SU-DHL-6 (cell line): ENCODE measurements at regions not wholly inside any gene's neighbourhood (a gene's known extent, or its start where the extent isn't known, plus 50 kb on each side); places are given as distances from the start of the nearest gene placed in this dataset.

Source experiments
- H2AFZ ChIP-seq: fragments of 200-600 bp; sonication (generic); 2 replicates; pipeline ENCODE4 v1.6.1; 2014; ENCODE audit warnings: low read depth, mild to moderate bottlenecking, moderate library complexity, mixed read lengths, antibody characterized with exemption, low read length; ENCODE audit not compliant: severe bottlenecking
- H3F3A ChIP-seq: fragments of 200-600 bp; shearing (Covaris generic); 2 replicates; pipeline ENCODE4 v1.6.0; 2016; ENCODE audit warnings: antibody characterized with exemption, mild to moderate bottlenecking; ENCODE audit not compliant: insufficient read depth
- H3K27ac ChIP-seq: fragments of 200-600 bp; sonication (generic); 2 replicates; pipeline ENCODE4 v1.5.1; 2016; ENCODE audit warnings: low read depth, mild to moderate bottlenecking, low read length, moderate library complexity, mixed read lengths
- H3K27me3 ChIP-seq: fragments of 200-600 bp; sonication (generic), shearing (Covaris generic); 2 replicates; pipeline ENCODE4 v1.6.0; 2014; ENCODE audit warnings: mild to moderate bottlenecking, low read length
- H3K36me3 ChIP-seq: fragments of 200-600 bp; sonication (generic); 2 replicates; pipeline ENCODE4 v1.6.1; 2014; ENCODE audit warnings: mild to moderate bottlenecking, low read length, mixed read lengths
- H3K4me2 ChIP-seq: fragments of 300-600, 200-600 bp; shearing (Covaris generic), sonication (generic); 2 replicates; pipeline ENCODE4 v1.6.0; 2014; ENCODE audit warnings: low read length, low read depth, mild to moderate bottlenecking; ENCODE audit not compliant: poor library complexity, severe bottlenecking
- H3K4me3 ChIP-seq: fragments of 200-600 bp; sonication (generic); 2 replicates; pipeline ENCODE4 v1.5.1; 2014; ENCODE audit warnings: antibody characterized with exemption, low read length, mild to moderate bottlenecking, mixed read lengths; ENCODE audit not compliant: insufficient read depth, poor library complexity, severe bottlenecking
- H3K79me2 ChIP-seq: fragments of 200-600 bp; sonication (generic); 2 replicates; pipeline ENCODE4 v1.6.1; 2014; ENCODE audit warnings: mild to moderate bottlenecking, low read length, moderate library complexity; ENCODE audit not compliant: insufficient read depth
- H3K9ac ChIP-seq: fragments of 200-600 bp; sonication (generic); 2 replicates; pipeline ENCODE4 v1.7.0; 2014; ENCODE audit warnings: mild to moderate bottlenecking, low read length
- H3K9me2 ChIP-seq: fragments of 200-600 bp; sonication (generic); replicated peaks from 2 replicates; pipeline ENCODE4 v1.6.1; 2014; ENCODE audit warnings: low read length; ENCODE audit not compliant: insufficient read depth
- H3K9me3 ChIP-seq: fragments of 200-600 bp; sonication (generic); 2 replicates; pipeline ENCODE4 v1.6.1; 2014; ENCODE audit warnings: low read length, mixed read lengths; ENCODE audit not compliant: insufficient read depth
- H4K20me1 ChIP-seq: fragments of 200-600 bp; sonication (generic); 2 replicates; pipeline ENCODE4 v1.6.1; 2014; ENCODE audit warnings: low read depth, mild to moderate bottlenecking, antibody characterized with exemption, low read length, moderate library complexity, mixed read lengths
- EZH2phosphoT487 ChIP-seq: fragments of 200-600 bp; sonication (generic), shearing (Covaris generic); conservative IDR thresholded peaks from 2 replicates; pipeline ENCODE4 v1.6.1; 2018; ENCODE audit warnings: mild to moderate bottlenecking, antibody characterized with exemption, low read length, moderate library complexity, mixed read lengths
- TF ChIP-seq, protein P1 (sequence below): fragments of 200-600 bp; sonication (generic); IDR thresholded peaks from one replicate; pipeline ENCODE4 v1.5.1; 2017; ENCODE audit warnings: antibody characterized with exemption, mild to moderate bottlenecking, low read length, moderate library complexity; ENCODE audit not compliant: insufficient read depth, poor library complexity, severe bottlenecking

DNA sequence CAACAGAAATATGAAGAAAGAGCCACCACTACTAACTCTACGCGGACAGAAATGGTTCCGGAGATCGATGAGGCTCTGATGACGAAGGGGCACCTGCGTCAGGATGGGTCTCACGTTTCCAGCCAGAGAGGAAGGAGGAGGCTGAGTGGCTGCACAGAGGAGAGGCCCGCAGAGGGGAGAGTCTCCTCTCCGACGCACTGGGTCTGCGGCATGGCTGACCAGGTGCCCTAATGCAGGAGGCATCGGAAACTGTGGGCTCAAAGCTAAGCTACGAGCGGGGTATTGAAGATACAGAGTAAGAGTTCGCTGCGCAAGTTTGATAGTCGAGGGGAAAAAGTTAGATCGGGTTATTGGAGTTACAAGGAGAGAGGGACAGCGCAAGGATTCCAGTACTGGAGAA is 69.9 kb downstream of the TTLL2 start:
- Histone ChIP-seq H4K20me1 (no peaks in the 10 kb centered on the region), H3K27me3 (no peaks in the 10 kb centered on the region), H2AFZ (no peak overlapping the region), H3F3A (no peaks in the 10 kb centered on the region), H3K79me2 (no peaks in the 10 kb centered on the region), H3K36me3 (no peaks in the 10 kb centered on the region), H3K9me2 (no peaks in the 10 kb centered on the region), H3K4me3 (no peak overlapping the region), H3K9me3 (no peaks in the 10 kb centered on the region), H3K9ac (no peak overlapping the region), H3K4me2 (no peak overlapping the region), H3K27ac (no peak overlapping the region)
- TF ChIP-seq EZH2phosphoT487, result no peak
- TF ChIP-seq, protein P1, sequence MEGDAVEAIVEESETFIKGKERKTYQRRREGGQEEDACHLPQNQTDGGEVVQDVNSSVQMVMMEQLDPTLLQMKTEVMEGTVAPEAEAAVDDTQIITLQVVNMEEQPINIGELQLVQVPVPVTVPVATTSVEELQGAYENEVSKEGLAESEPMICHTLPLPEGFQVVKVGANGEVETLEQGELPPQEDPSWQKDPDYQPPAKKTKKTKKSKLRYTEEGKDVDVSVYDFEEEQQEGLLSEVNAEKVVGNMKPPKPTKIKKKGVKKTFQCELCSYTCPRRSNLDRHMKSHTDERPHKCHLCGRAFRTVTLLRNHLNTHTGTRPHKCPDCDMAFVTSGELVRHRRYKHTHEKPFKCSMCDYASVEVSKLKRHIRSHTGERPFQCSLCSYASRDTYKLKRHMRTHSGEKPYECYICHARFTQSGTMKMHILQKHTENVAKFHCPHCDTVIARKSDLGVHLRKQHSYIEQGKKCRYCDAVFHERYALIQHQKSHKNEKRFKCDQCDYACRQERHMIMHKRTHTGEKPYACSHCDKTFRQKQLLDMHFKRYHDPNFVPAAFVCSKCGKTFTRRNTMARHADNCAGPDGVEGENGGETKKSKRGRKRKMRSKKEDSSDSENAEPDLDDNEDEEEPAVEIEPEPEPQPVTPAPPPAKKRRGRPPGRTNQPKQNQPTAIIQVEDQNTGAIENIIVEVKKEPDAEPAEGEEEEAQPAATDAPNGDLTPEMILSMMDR, result no peak

DNA sequence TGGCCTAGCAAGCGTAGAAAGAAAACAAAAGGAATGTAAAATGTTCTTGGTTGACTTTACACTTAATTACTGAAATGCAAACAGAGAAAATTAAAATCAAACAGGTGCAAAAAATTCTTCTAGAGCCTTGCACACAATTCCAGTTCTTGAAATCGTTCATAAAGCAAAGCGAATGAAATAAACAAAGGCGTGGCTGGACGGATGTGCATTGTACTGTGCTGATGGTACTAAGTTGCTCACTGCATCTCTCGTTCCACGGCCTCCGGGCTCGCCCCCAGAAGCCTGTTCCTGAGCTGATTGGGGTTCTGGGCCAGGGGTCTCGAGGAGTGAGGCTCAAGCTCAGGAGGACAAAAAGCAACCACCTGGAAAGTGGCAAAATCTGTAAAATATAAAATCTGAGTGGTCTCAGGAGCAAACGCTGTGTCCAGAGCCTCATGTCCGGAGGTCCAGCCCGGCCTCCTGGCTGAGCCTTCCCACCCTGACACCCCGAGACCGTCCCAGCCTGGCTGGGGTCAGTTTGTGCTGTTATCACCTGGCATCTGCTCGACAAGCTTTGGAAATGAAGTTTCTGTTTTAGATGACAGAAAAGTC is 71.3 kb downstream of the TTLL2 start:
- Histone ChIP-seq H2AFZ (no peak overlapping the region), H3K27ac (no peak overlapping the region), H3K9me2 (no peaks in the 10 kb centered on the region), H3K9ac (no peak overlapping the region), H3K4me3 (no peak overlapping the region), H3F3A (no peaks in the 10 kb centered on the region), H4K20me1 (no peaks in the 10 kb centered on the region), H3K27me3 (no peaks in the 10 kb centered on the region), H3K9me3 (no peaks in the 10 kb centered on the region), H3K4me2 (no peak overlapping the region), H3K36me3 (no peaks in the 10 kb centered on the region), H3K79me2 (no peaks in the 10 kb centered on the region)
- TF ChIP-seq, protein P1, result no peak
- no peak for TF ChIP-seq EZH2phosphoT487

DNA sequence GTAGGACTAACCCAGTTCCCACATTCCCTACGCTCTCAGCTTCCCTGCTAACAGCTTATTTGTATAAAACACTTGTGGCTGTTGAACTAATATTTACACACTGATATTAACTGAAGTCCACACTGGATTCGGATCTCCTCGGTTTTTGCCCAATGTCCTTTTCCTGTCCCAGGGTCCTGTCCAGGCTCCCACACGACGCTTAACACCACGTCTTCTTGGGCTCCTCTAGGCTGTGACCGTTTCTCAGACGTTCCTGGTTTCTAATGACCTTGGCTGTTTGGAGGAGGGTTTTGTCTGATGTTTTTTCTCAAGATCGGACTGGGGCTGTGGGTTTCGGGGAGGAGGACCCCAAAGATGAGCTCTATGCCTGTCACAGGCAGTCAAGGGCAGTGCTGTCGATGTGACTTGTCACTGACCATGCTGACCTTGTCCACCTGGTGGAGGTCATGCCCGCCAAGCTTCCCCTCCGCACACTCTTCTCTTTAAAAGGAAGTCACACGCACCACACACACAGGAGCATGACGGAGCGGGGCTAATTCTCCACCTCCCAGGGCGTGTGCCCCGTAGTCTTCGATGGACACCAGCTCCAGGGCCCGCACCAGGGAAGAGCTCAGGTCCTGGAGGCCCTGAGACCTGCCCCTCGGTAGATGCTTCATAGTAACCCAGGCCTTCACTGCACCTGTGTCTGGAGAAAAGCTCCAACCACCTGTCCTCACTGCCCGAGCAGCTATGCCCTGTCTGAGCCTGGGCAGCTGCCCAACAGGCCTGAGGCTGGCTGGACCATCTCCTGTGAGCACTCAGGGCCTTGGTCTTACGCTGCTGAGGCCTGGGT is 72.0 kb downstream of the TTLL2 start:
- no peak overlapping the region for H3K4me3 ChIP-seq
- H3K79me2 ChIP-seq, result no peaks in the 10 kb centered on the region
- H2AFZ ChIP-seq, result no peak overlapping the region
- no peaks in the 10 kb centered on the region for H3K27me3 ChIP-seq
- no peak overlapping the region for H3K27ac ChIP-seq
- H4K20me1 ChIP-seq, result no peaks in the 10 kb centered on the region
- H3K4me2 ChIP-seq, result no peak overlapping the region
- TF ChIP-seq, protein P1, result no peak
- no peak for TF ChIP-seq EZH2phosphoT487
- no peaks in the 10 kb centered on the region for H3K9me2 ChIP-seq
- no peaks in the 10 kb centered on the region for H3F3A ChIP-seq
- H3K36me3 ChIP-seq, result no peaks in the 10 kb centered on the region
- no peak overlapping the region for H3K9ac ChIP-seq
- H3K9me3 ChIP-seq, result no peaks in the 10 kb centered on the region
